ENCODE measurements at regions not wholly inside any gene's neighbourhood (a gene's known extent, or its start where the extent isn't known, plus 50 kb on each side); places are given as distances from the start of the nearest gene placed in this dataset.

DNA sequence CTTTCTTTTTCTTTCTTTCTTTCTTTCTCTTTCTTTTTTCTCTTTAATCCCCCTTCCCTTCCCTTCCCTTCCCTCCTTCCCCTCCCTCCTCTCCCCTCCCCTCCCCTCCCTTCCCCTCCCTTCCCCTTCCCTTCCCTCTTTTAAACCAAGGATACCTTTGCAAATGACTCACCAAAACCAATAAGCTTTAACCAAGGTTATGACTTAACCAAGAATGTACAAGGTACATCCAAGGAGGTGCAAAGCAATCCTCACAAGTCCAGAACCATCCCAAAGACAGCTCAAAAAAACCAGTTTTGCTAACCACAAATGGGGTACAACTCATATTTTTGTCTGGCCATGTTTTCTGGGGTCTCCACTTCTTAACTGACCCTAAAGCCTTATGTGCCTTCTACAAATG lies 174.7 kb upstream of the PPP1R2C start:
- DNase-seq (ENCODE audit: low spot score) = no peak
- H3K4me3 Mint-ChIP-seq (ENCODE audit: unreplicated experiment) = no peak overlapping the region
- TF ChIP-seq, protein P1, sequence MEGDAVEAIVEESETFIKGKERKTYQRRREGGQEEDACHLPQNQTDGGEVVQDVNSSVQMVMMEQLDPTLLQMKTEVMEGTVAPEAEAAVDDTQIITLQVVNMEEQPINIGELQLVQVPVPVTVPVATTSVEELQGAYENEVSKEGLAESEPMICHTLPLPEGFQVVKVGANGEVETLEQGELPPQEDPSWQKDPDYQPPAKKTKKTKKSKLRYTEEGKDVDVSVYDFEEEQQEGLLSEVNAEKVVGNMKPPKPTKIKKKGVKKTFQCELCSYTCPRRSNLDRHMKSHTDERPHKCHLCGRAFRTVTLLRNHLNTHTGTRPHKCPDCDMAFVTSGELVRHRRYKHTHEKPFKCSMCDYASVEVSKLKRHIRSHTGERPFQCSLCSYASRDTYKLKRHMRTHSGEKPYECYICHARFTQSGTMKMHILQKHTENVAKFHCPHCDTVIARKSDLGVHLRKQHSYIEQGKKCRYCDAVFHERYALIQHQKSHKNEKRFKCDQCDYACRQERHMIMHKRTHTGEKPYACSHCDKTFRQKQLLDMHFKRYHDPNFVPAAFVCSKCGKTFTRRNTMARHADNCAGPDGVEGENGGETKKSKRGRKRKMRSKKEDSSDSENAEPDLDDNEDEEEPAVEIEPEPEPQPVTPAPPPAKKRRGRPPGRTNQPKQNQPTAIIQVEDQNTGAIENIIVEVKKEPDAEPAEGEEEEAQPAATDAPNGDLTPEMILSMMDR (IDR thresholded peaks at IDR 0.05; ENCODE audit: unreplicated experiment) = no peak
- H3K9me3 Mint-ChIP-seq (ENCODE audit: unreplicated experiment) = no peaks in the 10 kb centered on the region
- no peaks in the 10 kb centered on the region for H3K27me3 Mint-ChIP-seq (ENCODE audit: unreplicated experiment)
- H3K27ac Mint-ChIP-seq (ENCODE audit: unreplicated experiment) = no peak overlapping the region
- H3K36me3 Mint-ChIP-seq (ENCODE audit: low read depth, unreplicated experiment) = no peaks in the 10 kb centered on the region
- H3K4me1 Mint-ChIP-seq (ENCODE audit: unreplicated experiment) = no peaks in the 10 kb centered on the region

DNA sequence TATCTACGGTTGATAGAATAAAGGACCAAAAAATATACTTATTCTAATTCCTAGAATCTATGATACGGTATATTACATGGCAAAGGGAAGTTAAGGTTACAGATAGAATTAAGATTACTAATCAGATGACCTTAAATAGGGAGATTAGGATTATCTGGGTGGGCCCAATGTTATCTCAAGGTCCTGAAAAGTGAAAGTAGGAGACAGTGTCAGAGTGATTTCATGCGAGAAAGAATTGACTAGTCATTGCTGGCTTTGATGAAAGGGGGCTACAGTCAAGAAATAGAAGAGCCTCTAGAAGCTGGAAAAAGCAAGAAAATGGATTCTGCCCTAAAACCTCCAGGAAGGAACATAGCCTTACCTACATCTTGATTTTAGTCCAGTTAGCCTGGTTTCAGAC lies 176.9 kb upstream of the PPP1R2C start:
- no peaks in the 10 kb centered on the region for H3K9me3 Mint-ChIP-seq (ENCODE audit: unreplicated experiment)

DNA sequence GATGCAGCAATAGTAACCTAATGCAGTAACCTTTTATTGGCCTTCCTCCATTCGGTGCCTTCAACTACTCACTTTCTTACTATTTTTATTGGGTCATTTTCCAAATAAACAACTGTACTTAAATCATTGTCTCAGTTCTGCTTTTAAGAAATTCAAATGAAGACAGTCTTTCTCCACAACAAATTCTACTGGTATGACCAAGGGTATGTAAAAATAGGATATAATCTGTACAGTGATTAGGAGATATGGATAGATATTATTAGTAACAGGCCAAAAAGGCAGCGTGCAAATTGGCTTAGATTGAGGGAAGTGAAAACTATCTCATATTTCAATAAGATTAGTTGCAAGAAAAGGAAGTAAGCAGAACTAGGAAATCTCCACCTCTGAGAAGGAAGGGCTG lies 177.4 kb upstream of the PPP1R2C start:
- Mint-ChIP-seq H3K27me3 (ENCODE audit: unreplicated experiment) (no peaks in the 10 kb centered on the region), H3K4me1 (ENCODE audit: unreplicated experiment) (no peaks in the 10 kb centered on the region), H3K9me3 (ENCODE audit: unreplicated experiment) (no peaks in the 10 kb centered on the region), H3K4me3 (ENCODE audit: unreplicated experiment) (no peak overlapping the region), H3K36me3 (ENCODE audit: low read depth, unreplicated experiment) (no peaks in the 10 kb centered on the region), H3K27ac (ENCODE audit: unreplicated experiment) (no peak overlapping the region)
- TF ChIP-seq, protein P1 (IDR thresholded peaks at IDR 0.05; ENCODE audit: unreplicated experiment) = no peak
- DNase-seq (ENCODE audit: low spot score) = no peak

More for the DNA sequence above, 176.9 kb upstream of the PPP1R2C start:
- Mint-ChIP-seq H3K27me3 (ENCODE audit: unreplicated experiment) (no peaks in the 10 kb centered on the region), H3K4me3 (ENCODE audit: unreplicated experiment) (no peak overlapping the region), H3K4me1 (ENCODE audit: unreplicated experiment) (no peaks in the 10 kb centered on the region), H3K27ac (ENCODE audit: unreplicated experiment) (no peak overlapping the region), H3K36me3 (ENCODE audit: low read depth, unreplicated experiment) (no peaks in the 10 kb centered on the region)
- TF ChIP-seq, protein P1 (IDR thresholded peaks at IDR 0.05; ENCODE audit: unreplicated experiment) = no peak
- no peak for DNase-seq (ENCODE audit: low spot score)

DNA sequence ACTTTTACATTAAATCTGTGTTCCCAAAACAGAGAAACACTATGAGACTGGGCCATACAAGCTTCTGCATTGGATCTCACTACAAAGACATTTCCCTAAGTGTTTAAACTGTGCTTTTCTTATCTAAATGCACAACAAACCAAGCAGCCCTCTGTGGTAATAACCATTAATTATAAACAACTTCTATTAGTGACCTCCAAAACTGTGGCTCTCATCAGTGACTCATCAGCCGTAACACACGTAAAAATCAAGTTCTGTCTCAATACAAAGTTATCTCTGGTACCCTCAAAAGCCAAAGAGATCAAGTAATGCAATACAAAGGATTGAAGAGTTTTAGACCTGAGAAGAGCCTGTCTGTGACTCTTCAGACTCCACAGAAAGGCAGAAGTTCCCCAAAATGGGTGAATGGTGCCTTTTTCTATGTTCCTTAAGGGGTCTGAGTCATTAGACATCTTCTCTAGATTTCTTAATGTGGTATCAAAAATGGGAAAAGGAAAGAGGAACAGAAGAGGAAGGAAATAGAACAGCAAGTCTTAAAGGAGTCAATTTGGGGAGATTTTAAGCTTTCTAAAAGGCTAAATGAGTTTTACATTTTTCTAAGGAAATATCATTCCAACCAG lies 189.8 kb upstream of the PPP1R2C start:
- Mint-ChIP-seq H3K4me1 (ENCODE audit: unreplicated experiment) (peaks cover 3% of the 10 kb centered on the region), H3K9me3 (ENCODE audit: unreplicated experiment) (no peaks in the 10 kb centered on the region), H3K36me3 (ENCODE audit: low read depth, unreplicated experiment) (no peaks in the 10 kb centered on the region), H3K4me3 (ENCODE audit: unreplicated experiment) (no peak overlapping the region), H3K27me3 (ENCODE audit: unreplicated experiment) (no peaks in the 10 kb centered on the region), H3K27ac (ENCODE audit: unreplicated experiment) (no peak overlapping the region)
- TF ChIP-seq, protein P1 (IDR thresholded peaks at IDR 0.05; ENCODE audit: unreplicated experiment) = no peak
- no peak for DNase-seq (ENCODE audit: low spot score)

DNA sequence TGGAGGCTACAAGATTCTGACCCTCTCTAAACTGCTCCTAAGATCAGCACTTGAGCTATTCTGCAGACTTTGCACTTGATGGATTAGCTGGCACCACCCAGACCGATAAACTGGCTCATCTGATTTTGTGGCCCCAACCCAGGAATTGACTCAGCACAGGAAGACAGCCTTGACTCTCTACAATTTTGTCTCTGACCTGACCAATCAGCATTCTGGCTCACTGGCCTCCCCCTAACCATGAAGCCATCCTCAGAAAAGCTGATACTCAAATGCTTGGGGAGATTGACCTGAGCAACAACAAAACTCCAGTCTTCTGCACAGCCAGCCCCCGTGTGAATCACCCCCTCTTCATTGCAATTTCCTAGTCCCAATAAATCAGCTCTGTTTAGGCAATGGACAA lies 195.4 kb upstream of the PPP1R2C start:
- H3K36me3 Mint-ChIP-seq (ENCODE audit: low read depth, unreplicated experiment) = no peaks in the 10 kb centered on the region
- no peak overlapping the region for H3K27ac Mint-ChIP-seq (ENCODE audit: unreplicated experiment)
- H3K4me1 Mint-ChIP-seq (ENCODE audit: unreplicated experiment) = no peaks in the 10 kb centered on the region
- no peak for DNase-seq (ENCODE audit: low spot score)
- H3K4me3 Mint-ChIP-seq (ENCODE audit: unreplicated experiment) = no peak overlapping the region
- TF ChIP-seq, protein P1 (IDR thresholded peaks at IDR 0.05; ENCODE audit: unreplicated experiment) = no peak
- H3K27me3 Mint-ChIP-seq (ENCODE audit: unreplicated experiment) = no peaks in the 10 kb centered on the region
- H3K9me3 Mint-ChIP-seq (ENCODE audit: unreplicated experiment) = no peaks in the 10 kb centered on the region

Measured in endothelial cell (in vitro differentiated cells).